ENCODE measurements at regions not wholly inside any gene's neighbourhood (a gene's known extent, or its start where the extent isn't known, plus 50 kb on each side); places are given as distances from the start of the nearest gene placed in this dataset.

GRCh38 chr4:163757219-163757618 lies 262.7 kb downstream of the TMA16 start:
- Histone ChIP-seq H3K4me3 (no peak overlapping the region), H3K27me3 (no peaks in the 10 kb centered on the region), H3K4me1 (no peaks in the 10 kb centered on the region), H3K9me3 (no peaks in the 10 kb centered on the region), H3K36me3 (no peaks in the 10 kb centered on the region), H3K27ac (no peak overlapping the region)
- DNase-seq (ENCODE audit: extremely low spot score in 2 of 2): no peak
- intact Hi-C loops (cut with DNase I): no loop called here
- TF ChIP-seq POLR2A (IDR thresholded peaks at IDR 0.05): no peak
- TF ChIP-seq POLR2AphosphoS5 (IDR thresholded peaks at IDR 0.05; ENCODE audit: insufficient read depth in 1 of 2, low read depth in 1 of 2): no peak
- no peak for TF ChIP-seq CTCF (IDR thresholded peaks at IDR 0.05)

DNA sequence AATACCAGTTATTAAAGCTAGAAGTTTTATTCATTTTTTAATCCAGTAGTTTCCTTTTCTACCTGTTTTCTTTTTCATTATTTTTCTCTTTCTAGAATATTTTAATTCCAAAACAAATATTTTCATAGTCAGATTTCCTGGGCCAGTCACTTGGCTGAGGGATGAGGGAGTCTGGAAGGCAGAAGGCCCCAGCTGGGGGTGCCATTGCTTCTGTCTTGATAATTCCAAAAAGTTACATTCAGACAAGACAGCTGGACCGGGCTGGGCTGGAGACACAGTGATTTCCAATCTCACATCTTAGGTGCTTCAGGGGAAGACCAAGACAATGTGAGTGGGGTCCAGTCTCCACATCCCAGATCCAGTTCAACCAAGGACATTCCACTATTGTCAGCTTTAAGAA lies 263.5 kb downstream of the TMA16 start:
- no peak overlapping the region for H3K4me3 ChIP-seq

DNA sequence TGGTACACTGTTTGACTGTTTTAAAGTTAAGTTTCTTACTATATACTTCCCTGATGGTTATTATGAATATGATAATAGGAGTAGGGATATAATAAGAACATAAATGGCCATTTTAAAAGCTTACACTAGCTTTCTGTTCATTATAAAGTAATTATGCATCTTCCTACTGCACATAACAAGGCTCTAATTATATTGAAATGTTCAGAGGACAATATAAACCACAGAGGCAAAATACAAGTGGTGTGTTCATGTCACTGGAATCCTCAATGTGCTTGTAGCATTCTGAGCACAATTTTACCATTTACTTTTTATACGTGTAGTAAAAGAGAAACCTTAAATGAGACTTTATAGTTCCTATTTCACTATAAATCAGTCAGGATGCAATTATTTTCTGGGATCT lies 268.3 kb downstream of the TMA16 start:
- Histone ChIP-seq H3K36me3 (no peaks in the 10 kb centered on the region), H3K4me1 (no peaks in the 10 kb centered on the region), H3K27me3 (no peaks in the 10 kb centered on the region), H3K27ac (no peak overlapping the region), H3K9me3 (no peaks in the 10 kb centered on the region), H3K4me3 (no peak overlapping the region)
- DNase-seq (ENCODE audit: extremely low spot score in 2 of 2): no peak
- TF ChIP-seq POLR2A (IDR thresholded peaks at IDR 0.05): no peak
- no peak for TF ChIP-seq POLR2AphosphoS5 (IDR thresholded peaks at IDR 0.05; ENCODE audit: insufficient read depth in 1 of 2, low read depth in 1 of 2)
- no peak for TF ChIP-seq CTCF (IDR thresholded peaks at IDR 0.05)
- intact Hi-C loops (cut with DNase I): loop anchor here (5.0 kb wide), 1 partner anchor 500 kb away; no protein-coding TSS in a partner anchor

More for the DNA sequence above, 263.5 kb downstream of the TMA16 start:
- no peak for TF ChIP-seq POLR2AphosphoS5 (IDR thresholded peaks at IDR 0.05; ENCODE audit: insufficient read depth in 1 of 2, low read depth in 1 of 2)
- TF ChIP-seq CTCF (IDR thresholded peaks at IDR 0.05): no peak
- no peak for TF ChIP-seq POLR2A (IDR thresholded peaks at IDR 0.05)
- DNase-seq (ENCODE audit: extremely low spot score in 2 of 2): no peak
- Histone ChIP-seq H3K9me3 (no peaks in the 10 kb centered on the region), H3K27me3 (no peaks in the 10 kb centered on the region), H3K36me3 (no peaks in the 10 kb centered on the region), H3K27ac (no peak overlapping the region), H3K4me1 (no peaks in the 10 kb centered on the region)
- intact Hi-C loops (cut with DNase I): no loop called here

DNA sequence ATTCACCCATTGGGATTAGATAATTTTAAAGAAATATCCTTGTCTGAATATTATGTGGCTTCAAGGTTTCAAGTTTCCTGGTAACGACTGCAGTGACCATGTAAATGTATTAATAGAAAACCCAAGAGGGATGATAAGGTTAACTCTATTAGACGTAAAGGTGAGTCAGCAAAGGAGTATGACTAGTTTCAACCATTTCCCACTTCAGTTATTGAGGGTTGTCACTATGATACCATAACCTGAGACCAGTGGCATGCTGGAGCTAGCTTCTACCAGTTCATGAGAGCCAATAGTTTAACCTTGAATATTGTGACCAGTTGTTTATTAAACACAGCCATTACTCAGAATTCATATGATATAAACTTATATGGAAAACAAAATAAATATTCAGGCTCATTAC lies 270.1 kb downstream of the TMA16 start:
- Histone ChIP-seq H3K9me3 (no peaks in the 10 kb centered on the region), H3K4me1 (no peaks in the 10 kb centered on the region), H3K4me3 (no peak overlapping the region), H3K27me3 (no peaks in the 10 kb centered on the region), H3K27ac (no peak overlapping the region), H3K36me3 (no peaks in the 10 kb centered on the region)
- TF ChIP-seq POLR2AphosphoS5 (IDR thresholded peaks at IDR 0.05; ENCODE audit: insufficient read depth in 1 of 2, low read depth in 1 of 2): no peak
- no peak for TF ChIP-seq CTCF (IDR thresholded peaks at IDR 0.05)
- TF ChIP-seq POLR2A (IDR thresholded peaks at IDR 0.05): no peak
- intact Hi-C loops (cut with DNase I): loop anchor here (5.0 kb wide), 1 partner anchor 498 kb away; no protein-coding TSS in a partner anchor
- DNase-seq (ENCODE audit: extremely low spot score in 2 of 2): no peak

DNA sequence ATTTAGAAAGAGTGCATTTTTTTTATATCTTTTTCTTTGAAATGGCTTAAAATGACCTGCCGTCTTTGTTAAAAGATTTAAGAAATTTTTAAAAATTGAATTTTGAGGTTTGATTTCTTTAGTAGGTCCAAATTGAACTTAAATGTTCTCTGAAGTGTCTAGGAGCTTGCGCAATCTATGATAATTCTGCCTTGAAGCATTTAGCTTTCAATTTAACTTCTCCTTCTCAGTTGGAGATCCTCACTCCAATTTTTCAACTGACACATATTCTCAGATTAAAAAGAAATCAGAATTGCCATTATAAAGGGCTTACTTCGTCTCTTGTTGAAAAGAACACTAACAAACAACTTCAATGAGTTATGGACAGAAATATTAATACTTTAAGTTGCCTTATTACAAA lies 273.5 kb downstream of the TMA16 start:
- Histone ChIP-seq H3K9me3 (no peaks in the 10 kb centered on the region), H3K4me1 (no peaks in the 10 kb centered on the region), H3K27ac (no peak overlapping the region), H3K27me3 (no peaks in the 10 kb centered on the region), H3K36me3 (no peaks in the 10 kb centered on the region), H3K4me3 (no peak overlapping the region)
- no peak for DNase-seq (ENCODE audit: extremely low spot score in 2 of 2)
- intact Hi-C loops (cut with DNase I): no loop called here
- TF ChIP-seq POLR2A (IDR thresholded peaks at IDR 0.05) (no peak), CTCF (IDR thresholded peaks at IDR 0.05) (no peak), POLR2AphosphoS5 (IDR thresholded peaks at IDR 0.05; ENCODE audit: insufficient read depth in 1 of 2, low read depth in 1 of 2) (no peak)

Data from vagina (tissue), 2 donors.